HG02642 (cell line): ENCODE measurements at regions not wholly inside any gene's neighbourhood (a gene's known extent, or its start where the extent isn't known, plus 50 kb on each side); places are given as distances from the start of the nearest gene placed in this dataset.
"Not testable (repeated sequence)": the region's sequence is repeated elsewhere in the genome, so short reads cannot be mapped to it uniquely, and the experiment has no call there.

Experiments used
- ATAC-seq: cut with Tn5 transposase; IDR thresholded peaks from one replicate; pipeline ENCODE4 v1.9.1; 2021; ENCODE audit warnings: mild to moderate bottlenecking; ENCODE audit not compliant: unreplicated experiment, poor library complexity

DNA sequence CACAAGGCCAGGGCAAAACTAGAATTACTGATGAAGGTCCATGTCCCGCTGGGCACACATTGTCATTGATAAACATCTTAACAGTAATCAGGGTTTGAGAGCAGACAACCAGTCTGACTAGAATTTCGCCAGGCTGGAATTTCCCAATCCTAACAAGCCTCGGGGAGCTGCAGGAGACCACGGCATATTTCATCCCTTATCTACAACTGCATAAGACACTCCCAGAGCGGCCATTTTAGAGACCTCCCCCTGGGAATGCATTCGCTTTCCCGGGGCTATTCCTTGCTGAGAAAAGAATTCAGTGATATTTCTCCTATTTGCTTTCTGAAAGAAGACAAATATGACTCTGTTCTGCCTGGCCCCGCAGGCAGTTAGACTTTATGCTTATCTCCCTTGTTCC, 611.3 kb upstream of the FAM98A start:
- ATAC-seq, result not testable (repeated sequence)

- no peak for ATAC-seq
Measured at GRCh38 chr2:34204560-34204959, 605.5 kb upstream of the FAM98A start.

- no peak for ATAC-seq
Measured at GRCh38 chr2:34201099-34201498, 602.0 kb upstream of the FAM98A start.

- ATAC-seq, result no peak
Measured at GRCh38 chr2:34199971-34200370, 600.9 kb upstream of the FAM98A start.

GRCh38 chr2:34193164-34193563, 594.1 kb upstream of the FAM98A start:
- ATAC-seq, result no peak

DNA sequence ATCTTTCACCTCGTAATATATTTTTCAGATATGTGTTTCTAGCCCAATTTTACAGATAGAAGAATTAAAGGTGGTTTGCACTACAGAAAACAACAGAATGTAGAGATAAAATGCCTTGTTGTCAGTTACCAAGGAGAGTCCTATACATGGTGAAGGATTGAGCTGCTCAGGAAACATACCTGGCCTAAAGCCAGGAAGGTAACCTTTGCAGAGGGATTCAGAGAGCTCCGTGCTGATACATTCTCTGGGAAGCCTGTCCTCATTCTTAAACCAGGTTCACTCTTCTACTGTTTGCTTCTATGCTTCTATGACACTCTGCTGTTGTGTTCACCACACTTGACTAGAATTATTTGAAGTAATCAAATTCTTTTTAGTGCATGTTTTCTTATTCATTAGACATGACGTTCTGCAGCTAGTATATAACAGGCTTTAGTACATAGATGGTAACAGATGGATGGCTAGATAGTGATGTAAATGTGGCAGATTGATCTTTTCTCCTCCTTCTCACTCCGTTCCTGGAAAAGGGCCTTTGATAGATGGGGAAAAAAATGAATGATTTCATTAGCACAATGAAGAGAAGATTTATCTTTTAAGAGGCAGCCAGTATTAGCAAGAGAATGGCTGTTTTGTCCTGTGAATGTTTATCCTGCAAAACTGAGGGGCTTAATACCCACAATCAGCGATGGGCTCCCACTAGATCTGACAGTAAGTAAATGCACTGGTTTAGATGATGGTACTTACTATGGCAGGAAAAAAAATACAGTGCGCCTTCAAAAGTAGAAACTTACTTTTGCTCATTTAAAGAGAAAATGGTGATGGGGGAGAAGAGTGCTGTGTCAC, 589.6 kb upstream of the FAM98A start:
- no peak for ATAC-seq

DNA sequence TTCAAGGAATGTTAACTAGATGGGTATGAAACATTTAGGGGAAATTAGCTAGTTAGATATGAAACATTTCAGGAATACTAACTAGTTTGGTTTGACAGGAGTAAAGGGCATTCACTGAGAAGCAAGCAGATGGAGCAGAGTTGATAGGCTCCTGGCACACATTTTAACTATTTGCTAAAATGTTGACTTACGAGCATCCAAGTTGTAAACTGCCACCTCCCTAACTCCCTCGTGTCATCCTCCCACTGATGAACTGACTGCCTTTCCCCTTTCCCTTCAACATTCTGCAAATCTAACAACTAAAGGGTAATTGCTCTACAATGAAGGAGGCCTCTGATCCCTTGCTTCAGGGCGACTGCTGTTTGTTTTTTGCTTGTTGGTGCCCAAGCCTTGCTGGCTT, 580.4 kb upstream of the FAM98A start:
- no peak for ATAC-seq

DNA sequence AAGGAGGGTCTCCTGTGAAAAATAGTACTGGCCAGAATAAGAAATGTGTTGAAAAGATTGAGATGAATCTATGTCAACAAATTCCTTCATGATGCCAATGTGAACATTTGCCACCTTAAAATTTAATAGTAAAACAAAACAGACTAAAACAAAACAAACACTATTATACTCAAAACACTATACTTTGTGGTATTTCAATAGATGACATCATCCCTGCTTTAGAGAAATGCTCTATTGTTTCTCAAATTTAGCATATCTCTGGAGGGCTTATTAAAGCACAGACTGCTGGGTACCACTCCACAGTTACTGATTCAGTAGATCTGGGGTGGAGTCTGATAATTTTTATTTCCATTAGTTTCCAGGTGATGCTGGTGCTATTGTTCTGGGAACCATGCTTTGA, 579.4 kb upstream of the FAM98A start:
- ATAC-seq, result no peak

- no peak for ATAC-seq
Measured at GRCh38 chr2:34176693-34177092, 577.6 kb upstream of the FAM98A start.

DNA sequence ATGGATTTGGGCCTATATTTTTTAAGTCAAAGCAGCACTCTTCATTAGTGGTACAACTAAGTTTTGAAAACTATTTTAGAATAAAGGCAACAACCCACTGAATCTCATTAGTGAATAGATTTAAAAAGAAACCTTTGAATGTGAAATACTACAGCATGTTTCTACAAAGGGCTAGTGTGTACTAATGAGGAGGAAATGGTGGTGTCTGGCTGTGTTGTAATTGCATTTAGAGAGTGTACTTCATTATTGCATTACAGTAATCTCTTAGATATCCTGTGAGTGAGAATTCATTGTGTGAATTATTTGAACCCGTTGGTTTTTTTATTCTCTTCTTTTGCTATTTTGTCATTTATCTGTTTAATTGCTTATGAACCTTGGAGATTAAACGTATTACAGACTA, 575.4 kb upstream of the FAM98A start:
- no peak for ATAC-seq

- ATAC-seq, result no peak
Measured at GRCh38 chr2:34162231-34162630, 563.1 kb upstream of the FAM98A start.

GRCh38 chr2:34161549-34161948, 562.5 kb upstream of the FAM98A start:
- no peak for ATAC-seq

- no peak for ATAC-seq
Measured at GRCh38 chr2:34159901-34160300, 560.8 kb upstream of the FAM98A start.

- no peak for ATAC-seq
Measured at GRCh38 chr2:34153484-34153883, 554.4 kb upstream of the FAM98A start.

- ATAC-seq, result no peak
Measured at GRCh38 chr2:34147780-34148179, 548.7 kb upstream of the FAM98A start.

DNA sequence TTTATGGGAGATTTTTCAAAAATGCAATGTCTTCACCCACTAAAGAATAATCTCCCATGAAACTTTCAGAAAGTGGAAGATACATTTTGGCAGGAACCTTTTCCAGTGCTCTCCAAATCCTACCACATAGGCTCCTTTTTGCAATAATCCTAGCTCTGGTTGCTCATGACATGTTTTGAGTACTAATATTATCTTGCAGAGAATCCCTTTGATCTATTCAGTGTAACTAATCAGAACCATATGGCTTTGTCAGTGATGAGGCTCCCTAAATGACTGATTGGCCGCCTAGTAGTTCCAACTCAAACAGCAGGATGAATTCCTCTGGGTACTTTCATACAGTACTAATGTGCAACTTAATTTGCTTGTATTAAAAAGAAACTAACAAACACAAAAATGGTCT, 544.0 kb upstream of the FAM98A start:
- no peak for ATAC-seq

DNA sequence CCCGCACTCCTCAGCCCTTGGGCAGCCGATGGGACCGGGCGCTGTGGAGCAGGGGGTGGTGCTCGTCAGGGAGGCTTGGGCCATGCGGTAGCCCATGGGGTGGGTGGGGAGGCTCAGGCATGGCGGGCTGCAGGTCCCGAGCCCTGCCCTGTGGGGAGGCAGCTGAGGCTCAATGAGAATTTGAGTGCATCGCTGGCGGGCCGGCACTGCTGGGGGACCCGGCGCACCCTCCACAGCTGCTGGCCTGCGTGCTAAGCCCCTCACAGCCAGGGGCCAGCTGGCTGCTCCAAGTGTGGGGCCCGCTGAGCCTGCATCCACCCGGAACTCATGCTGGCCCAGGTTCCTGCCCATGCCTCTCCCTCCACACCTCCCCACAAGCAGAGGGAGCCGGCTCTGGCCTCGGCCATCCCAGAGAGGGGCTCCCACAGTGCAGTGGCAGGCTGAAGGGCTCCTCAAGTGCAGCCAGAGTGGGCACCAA, 543.5 kb upstream of the FAM98A start:
- not testable (repeated sequence) for ATAC-seq

DNA sequence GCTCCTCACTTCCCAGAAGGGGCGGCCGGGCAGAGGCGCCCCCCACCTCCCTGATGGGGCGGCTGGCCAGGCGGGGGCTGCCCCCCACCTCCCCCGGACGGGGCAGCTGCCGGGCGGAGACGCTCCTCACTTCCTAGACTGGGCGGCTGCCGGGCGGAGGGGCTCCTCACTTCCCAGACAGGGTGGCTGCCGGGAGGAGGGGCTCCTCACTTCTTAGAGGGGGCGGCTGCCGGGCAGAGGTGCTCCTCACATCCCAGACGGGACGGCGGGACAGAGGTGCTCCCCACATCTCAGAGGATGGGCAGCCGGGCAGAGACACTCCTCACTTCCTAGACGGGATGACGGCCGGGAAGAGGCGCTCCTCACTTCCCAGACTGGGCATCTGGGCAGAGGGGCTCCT, 534.0 kb upstream of the FAM98A start:
- not testable (repeated sequence) for ATAC-seq

DNA sequence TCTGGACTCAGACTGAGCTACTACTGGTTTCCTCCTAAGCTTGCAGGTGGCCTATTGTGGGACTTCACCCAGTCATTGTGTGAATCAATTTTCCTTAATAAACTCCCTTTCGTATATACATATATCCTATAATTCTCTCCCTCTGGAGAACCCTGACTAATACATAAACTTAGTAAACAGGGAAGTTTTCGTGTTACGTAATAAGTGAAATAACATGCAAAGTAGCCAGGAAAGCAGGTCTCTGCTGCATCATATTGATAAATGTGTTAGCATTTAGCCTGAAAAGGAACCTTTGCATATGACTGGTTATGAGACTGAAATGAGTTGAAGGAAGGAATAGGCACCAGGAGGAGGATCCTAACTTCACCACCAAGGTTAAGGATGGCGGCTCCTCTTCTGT, 527.2 kb upstream of the FAM98A start:
- no peak for ATAC-seq

DNA sequence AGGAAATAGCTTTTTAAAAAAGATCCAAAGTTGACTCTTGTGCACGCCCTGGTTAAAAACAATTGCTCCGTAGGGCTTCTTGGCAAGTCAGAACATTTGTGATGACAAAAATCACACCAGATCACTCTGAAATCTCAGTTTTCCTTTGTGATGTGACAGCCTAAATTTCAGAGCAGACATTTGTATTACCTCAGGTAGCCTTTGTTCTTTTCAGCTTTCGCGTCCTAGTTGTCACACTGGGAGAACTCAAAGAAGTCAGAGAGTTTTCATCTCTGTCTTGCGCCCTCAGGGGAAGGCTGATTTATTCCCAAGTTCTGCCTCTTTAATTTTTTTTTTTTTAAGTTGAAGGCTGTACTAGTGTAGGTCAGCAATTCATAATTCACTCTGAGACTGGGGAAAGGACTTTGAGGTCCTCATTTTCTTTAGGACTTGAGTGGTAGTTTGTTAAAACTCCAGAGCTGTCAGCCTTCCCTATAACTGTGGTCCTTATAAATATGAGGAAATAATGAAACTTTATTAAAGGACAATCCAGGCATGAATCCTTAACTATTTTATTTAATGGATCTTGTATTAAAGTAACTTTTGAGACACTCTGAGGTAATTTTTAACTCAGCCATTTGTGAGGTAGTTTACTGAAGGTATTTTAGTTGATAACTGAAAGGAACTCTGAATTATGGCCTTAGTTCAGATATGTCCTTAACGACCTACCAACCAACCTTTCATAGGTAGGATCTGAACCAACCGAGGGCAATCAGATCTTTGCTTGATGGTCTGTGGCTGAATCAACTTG, 525.1 kb upstream of the FAM98A start:
- no peak for ATAC-seq

DNA sequence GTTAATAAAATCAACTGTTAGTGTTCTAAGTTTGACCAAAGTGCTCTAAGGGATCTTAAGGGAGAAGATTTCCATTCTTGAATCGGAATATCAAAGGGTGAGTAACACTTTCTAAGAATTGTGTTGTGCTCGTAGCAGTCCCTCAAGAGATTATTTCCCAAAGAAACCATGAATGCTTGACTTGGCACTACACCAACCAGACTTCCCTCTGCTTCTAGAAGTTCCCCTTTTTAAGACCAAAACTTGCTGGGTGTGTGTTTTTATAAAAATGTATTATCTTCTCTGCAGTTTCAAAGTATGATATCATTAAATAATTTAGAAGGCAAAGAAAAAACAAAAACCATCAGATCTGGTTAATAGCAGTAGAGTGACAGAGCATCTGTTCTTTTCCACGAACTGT, 522.0 kb upstream of the FAM98A start:
- no peak for ATAC-seq
